Endothelial cell (in vitro differentiated cells): ENCODE measurements at regions not wholly inside any gene's neighbourhood (a gene's known extent, or its start where the extent isn't known, plus 50 kb on each side); places are given as distances from the start of the nearest gene placed in this dataset.
"Not testable (repeated sequence)": the region's sequence is repeated elsewhere in the genome, so short reads cannot be mapped to it uniquely, and the experiment has no call there.

ENCODE experiments used
- DNase-seq: peaks from one replicate; pipeline ENCODE4 v3.0.0; 2021; ENCODE audit warnings: low spot score
- H3K27ac Mint-ChIP-seq: one replicate; pipeline ENCODE4 v1.8.0; 2021; ENCODE audit warnings: mixed read lengths, inconsistent platforms; ENCODE audit not compliant: unreplicated experiment
- H3K27me3 Mint-ChIP-seq: one replicate; pipeline ENCODE4 v1.8.0; 2021; ENCODE audit warnings: mild to moderate bottlenecking, moderate library complexity, mixed read lengths, inconsistent platforms; ENCODE audit not compliant: unreplicated experiment
- H3K36me3 Mint-ChIP-seq: one replicate; pipeline ENCODE4 v1.8.0; 2021; ENCODE audit warnings: mild to moderate bottlenecking, low read depth, mixed read lengths, inconsistent platforms; ENCODE audit not compliant: unreplicated experiment
- H3K4me1 Mint-ChIP-seq: one replicate; pipeline ENCODE4 v1.8.0; 2021; ENCODE audit warnings: mild to moderate bottlenecking, mixed read lengths, inconsistent platforms; ENCODE audit not compliant: unreplicated experiment
- H3K4me3 Mint-ChIP-seq: one replicate; pipeline ENCODE4 v1.8.0; 2021; ENCODE audit warnings: mild to moderate bottlenecking, mixed read lengths, inconsistent platforms; ENCODE audit not compliant: unreplicated experiment
- H3K9me3 Mint-ChIP-seq: one replicate; pipeline ENCODE4 v1.8.0; 2021; ENCODE audit warnings: mixed read lengths, inconsistent platforms; ENCODE audit not compliant: unreplicated experiment

GRCh38 chr2:111544006-111544405 lies 340.0 kb downstream of the ANAPC1 start:
- H3K4me3 Mint-ChIP-seq, H3K4me1 Mint-ChIP-seq, H3K36me3 Mint-ChIP-seq, H3K27me3 Mint-ChIP-seq, H3K9me3 Mint-ChIP-seq, DNase-seq, H3K27ac Mint-ChIP-seq: not testable (repeated sequence)

DNA sequence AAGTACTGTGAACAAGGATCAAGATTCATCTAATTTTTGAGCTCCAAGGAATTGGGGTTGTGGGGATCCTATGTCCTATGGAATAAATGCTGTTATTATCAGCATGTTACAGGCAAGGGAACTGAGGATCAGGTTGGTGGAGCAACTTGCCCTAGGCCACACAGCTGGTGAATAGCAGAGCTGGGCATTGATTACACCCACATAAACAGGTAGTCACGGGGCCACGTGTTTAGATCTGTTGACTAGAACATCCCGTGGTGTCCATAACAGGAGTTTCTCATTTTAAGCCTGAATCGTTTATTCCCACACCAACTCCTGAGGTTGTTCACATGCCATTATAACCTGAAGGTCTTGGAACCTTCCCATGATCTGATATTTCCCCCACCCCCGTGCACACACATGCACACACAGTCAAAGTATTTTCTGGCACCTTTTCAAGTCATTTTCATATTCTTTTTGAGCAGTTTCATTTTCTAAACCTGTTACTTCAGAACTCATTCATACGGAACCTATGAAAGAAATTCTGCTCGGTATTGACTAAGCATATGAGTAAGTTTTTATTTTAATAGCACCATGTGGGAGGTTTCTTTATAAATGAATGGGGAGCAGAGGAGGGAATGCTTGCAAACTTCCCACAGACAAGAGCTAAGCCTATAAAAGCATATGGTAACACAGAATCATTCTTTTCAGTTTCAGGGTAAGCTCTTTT lies 338.1 kb downstream of the ANAPC1 start:
- H3K4me1 Mint-ChIP-seq, H3K27me3 Mint-ChIP-seq, DNase-seq, H3K36me3 Mint-ChIP-seq, H3K4me3 Mint-ChIP-seq, H3K27ac Mint-ChIP-seq, H3K9me3 Mint-ChIP-seq: not testable (repeated sequence)

GRCh38 chr2:111546578-111546977 lies 337.4 kb downstream of the ANAPC1 start:
- H3K4me3 Mint-ChIP-seq, DNase-seq, H3K4me1 Mint-ChIP-seq, H3K27me3 Mint-ChIP-seq, H3K36me3 Mint-ChIP-seq, H3K27ac Mint-ChIP-seq, H3K9me3 Mint-ChIP-seq: not testable (repeated sequence)

GRCh38 chr2:111549174-111549573 lies 334.8 kb downstream of the ANAPC1 start:
- not testable (repeated sequence) for H3K27ac Mint-ChIP-seq, H3K9me3 Mint-ChIP-seq, H3K27me3 Mint-ChIP-seq, H3K4me1 Mint-ChIP-seq, H3K4me3 Mint-ChIP-seq, H3K36me3 Mint-ChIP-seq, DNase-seq

DNA sequence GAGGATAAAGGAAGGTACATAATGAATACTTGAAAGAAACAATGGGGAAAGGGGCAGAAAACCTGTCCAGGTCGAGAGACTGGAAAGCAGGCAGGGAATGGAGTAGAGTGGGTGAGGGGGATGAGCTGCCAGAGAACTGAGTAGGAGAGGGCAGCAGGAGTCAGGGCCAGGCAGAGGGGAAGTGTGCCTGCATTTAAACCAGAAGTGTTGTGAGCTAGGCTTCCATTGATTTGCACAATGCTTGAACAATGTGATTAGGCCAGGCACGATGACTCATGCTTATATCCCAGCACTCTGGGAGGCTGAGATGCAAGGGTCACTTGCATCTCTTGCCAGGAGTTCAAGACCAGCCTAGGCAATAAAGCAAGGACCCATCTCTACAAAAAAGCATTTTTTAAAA lies 332.6 kb downstream of the ANAPC1 start:
- DNase-seq, H3K9me3 Mint-ChIP-seq, H3K4me1 Mint-ChIP-seq, H3K27me3 Mint-ChIP-seq, H3K36me3 Mint-ChIP-seq, H3K4me3 Mint-ChIP-seq, H3K27ac Mint-ChIP-seq: not testable (repeated sequence)

DNA sequence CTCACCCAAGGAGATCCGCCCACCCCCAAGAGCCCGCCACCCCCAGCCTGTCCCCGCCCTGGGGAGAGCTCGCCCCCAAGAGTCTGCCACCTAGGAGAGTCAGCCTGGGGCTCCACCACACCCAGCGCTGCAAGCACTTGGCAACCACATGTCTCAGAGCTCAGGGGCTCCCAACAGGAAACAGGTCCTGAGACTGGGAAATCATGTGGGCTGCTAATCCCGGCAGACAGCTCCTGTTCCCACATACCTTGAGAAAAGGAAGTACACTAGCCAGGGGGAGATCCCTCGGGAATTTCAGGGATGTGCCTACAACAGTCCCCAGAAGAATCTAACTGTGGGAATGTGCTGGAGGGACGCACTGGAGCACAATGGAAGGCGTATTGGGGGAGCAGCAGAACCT lies 331.4 kb downstream of the ANAPC1 start:
- H3K4me1 Mint-ChIP-seq, H3K27ac Mint-ChIP-seq, DNase-seq, H3K4me3 Mint-ChIP-seq, H3K9me3 Mint-ChIP-seq, H3K36me3 Mint-ChIP-seq, H3K27me3 Mint-ChIP-seq: not testable (repeated sequence)

DNA sequence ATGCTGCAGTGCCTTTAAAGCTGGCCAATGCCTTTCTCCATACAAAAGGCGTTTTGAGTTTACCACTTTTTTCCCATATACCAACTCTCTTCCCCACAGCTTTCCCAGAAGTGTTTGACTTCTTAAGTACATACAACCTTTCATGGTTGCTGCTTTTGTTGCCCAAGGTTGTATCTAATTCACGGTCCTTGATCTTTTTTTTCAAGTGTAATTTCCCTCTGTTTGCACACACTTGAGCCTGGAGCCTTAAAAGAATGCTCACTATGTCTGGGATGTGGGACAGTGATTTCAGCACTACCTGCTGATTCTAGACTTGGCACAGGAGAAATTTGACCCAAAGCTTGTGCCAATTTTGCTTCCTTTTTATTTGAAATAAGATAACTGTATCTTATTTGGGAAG lies 324.7 kb downstream of the ANAPC1 start:
- H3K9me3 Mint-ChIP-seq, H3K27me3 Mint-ChIP-seq, H3K36me3 Mint-ChIP-seq, H3K27ac Mint-ChIP-seq, H3K4me1 Mint-ChIP-seq, DNase-seq, H3K4me3 Mint-ChIP-seq: not testable (repeated sequence)

GRCh38 chr2:111559814-111560213 lies 324.2 kb downstream of the ANAPC1 start:
- not testable (repeated sequence) for H3K27me3 Mint-ChIP-seq, DNase-seq, H3K4me1 Mint-ChIP-seq, H3K4me3 Mint-ChIP-seq, H3K27ac Mint-ChIP-seq, H3K36me3 Mint-ChIP-seq, H3K9me3 Mint-ChIP-seq

DNA sequence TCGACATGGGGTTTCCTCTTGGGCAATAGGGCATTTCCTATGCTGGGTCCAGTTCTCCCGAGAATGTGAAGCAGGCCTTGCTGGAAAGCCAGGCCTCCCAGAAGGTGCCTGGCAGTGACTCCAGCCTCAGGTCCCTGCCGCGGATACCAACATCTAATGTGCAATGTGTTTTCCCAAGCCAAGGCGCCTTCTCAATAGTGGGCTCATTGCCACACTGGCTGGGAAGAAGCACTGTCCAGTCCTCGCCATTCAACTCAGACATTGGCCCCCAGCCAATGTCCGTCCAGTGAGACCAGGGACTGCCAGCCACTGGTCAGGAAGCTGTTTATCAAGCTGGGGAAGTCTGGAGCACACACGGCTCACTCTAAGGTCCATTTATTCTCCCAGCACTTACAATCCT lies 317.9 kb downstream of the ANAPC1 start:
- H3K36me3 Mint-ChIP-seq, H3K27ac Mint-ChIP-seq, DNase-seq, H3K27me3 Mint-ChIP-seq, H3K4me3 Mint-ChIP-seq, H3K4me1 Mint-ChIP-seq, H3K9me3 Mint-ChIP-seq: not testable (repeated sequence)

GRCh38 chr2:111567233-111567632 lies 316.8 kb downstream of the ANAPC1 start:
- not testable (repeated sequence) for H3K27me3 Mint-ChIP-seq, H3K27ac Mint-ChIP-seq, DNase-seq, H3K4me3 Mint-ChIP-seq, H3K9me3 Mint-ChIP-seq, H3K4me1 Mint-ChIP-seq, H3K36me3 Mint-ChIP-seq

DNA sequence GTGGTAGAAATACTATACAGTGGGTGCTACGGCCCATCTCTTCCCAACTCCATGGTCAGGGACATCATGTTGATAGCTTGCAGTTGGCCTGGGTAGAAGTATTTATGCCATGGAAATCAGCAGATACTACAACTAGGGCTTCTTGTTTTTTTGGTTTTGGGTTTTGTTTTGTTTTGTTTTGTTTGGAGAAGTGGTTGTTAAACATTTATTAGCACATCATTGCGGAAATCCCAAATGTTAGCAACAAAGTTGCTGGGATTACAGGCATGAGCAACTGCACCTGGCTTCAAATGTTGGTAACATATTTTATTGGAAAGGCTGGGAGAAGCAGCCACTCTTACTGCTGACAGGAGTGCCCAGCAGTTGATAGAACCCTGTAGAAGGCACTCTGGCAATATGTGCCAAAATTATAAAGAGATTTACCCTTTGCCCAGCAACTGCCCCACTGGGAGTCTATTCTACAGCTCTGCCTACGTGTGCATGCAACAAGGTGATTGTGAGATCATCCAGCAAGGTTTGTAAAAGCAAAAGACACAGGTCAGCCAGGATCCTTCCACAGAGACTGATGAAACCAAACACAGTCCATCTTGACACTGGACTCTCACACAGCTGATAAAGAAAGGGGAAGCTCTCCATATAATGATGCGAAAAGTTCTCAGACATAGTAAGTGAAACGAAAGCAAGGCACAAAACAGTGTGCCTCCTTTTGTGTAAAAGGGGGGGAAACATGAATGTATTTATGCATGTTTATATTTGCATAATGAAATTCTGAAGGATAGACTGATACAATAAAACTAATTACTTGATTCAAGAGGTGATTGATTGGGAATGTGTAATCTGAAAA lies 314.4 kb downstream of the ANAPC1 start:
- not testable (repeated sequence) for H3K36me3 Mint-ChIP-seq, H3K4me3 Mint-ChIP-seq, H3K4me1 Mint-ChIP-seq, H3K27ac Mint-ChIP-seq, H3K9me3 Mint-ChIP-seq, DNase-seq, H3K27me3 Mint-ChIP-seq

DNA sequence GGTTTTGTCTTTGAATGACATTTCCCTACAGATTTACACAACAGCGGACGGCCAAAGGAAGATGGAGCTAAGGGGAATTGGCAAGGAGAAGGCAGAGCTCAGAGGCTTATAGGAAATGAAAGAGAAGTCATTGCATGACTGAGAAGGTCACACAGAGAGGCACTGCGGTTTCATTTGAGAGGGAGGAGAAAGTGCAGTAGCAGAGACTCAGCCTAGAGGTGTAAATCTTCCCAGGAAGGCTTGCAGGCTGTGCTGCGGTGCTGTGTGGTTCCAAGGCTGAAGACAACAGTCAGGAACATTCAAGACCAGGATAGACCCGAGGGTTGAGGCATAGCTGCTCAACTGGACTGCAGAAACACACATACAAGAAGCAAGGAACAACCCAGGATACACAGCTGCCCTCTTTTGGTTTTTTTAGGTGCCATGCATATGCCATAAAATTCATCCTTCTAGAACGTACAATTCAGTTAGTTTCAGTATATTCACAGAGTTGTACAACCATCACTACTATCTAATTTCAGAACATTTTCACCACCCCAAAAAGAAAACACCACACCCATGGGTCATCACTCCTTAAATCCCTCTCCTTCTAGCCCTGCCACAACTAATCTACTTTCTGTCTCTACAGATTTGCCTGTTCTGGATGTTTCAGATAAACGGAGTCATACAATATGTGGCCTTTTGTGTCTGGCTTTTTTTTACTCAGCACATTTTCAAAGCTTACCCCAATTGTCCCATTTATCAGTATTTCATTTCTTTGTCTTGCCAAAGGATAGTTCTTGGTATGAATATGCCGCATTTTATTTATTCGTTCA lies 313.5 kb downstream of the ANAPC1 start:
- not testable (repeated sequence) for H3K4me1 Mint-ChIP-seq, H3K27me3 Mint-ChIP-seq, H3K27ac Mint-ChIP-seq, H3K4me3 Mint-ChIP-seq, DNase-seq, H3K36me3 Mint-ChIP-seq, H3K9me3 Mint-ChIP-seq
